PC-3 (cell line): ENCODE measurements at regions not wholly inside any gene's neighbourhood (a gene's known extent, or its start where the extent isn't known, plus 50 kb on each side); places are given as distances from the start of the nearest gene placed in this dataset.

ENCODE experiments used
- ATAC-seq: fragments of 200-7000 bp; cut with Tn5 transposase; 2 replicates; pipeline ENCODE4 v1.9.1; 2020; ENCODE audit warnings: mild to moderate bottlenecking, moderate library complexity
- BruUV-seq: library from RNA; stranded (reverse); fragments of 400-500 nt; replicated peaks from 2 replicates; lab custom pipeline; 2021; lab: Mats Ljungman, UMichigan
- CTCF ChIA-PET: fragments of 300-600 bp; sonication (Branson Sonifier 250); formaldehyde crosslinking; loops from one replicate; lab custom pipeline; 2022; ENCODE audit warnings: antibody characterized with exemption; lab: Charles Lee
- POLR2A ChIA-PET: fragments of 300-600 bp; sonication (Branson Sonifier 250); formaldehyde crosslinking; loops from one replicate; lab custom pipeline; 2022; ENCODE audit warnings: antibody characterized with exemption; ENCODE audit not compliant: unreplicated experiment; lab: Charles Lee
- DNase-seq: peaks from one replicate; pipeline ENCODE4 v3.0.0-alpha.2; 2015
- H2AFZ ChIP-seq: fragments of 300-600 bp; sonication (generic); 2 replicates; pipeline ENCODE4 v1.6.0; 2016; ENCODE audit warnings: antibody characterized with exemption, low read length
- H3F3A ChIP-seq: fragments of 300-600 bp; sonication (generic); one replicate; pipeline ENCODE4 v1.6.0; 2017; ENCODE audit warnings: antibody characterized with exemption, low read length, control low read depth, mild to moderate bottlenecking; ENCODE audit not compliant: unreplicated experiment
- H3K27ac ChIP-seq: fragments of 300-600 bp; sonication (generic); 2 replicates; pipeline ENCODE4 v1.5.1; 2016; ENCODE audit warnings: mild to moderate bottlenecking, low read length
- H3K27me3 ChIP-seq: fragments of 300-600 bp; sonication (generic); 2 replicates; pipeline ENCODE4 v1.6.1; 2016; ENCODE audit warnings: low read length, mixed read lengths
- H3K36me3 ChIP-seq: fragments of 300-600 bp; sonication (generic); 2 replicates; pipeline ENCODE4 v1.6.1; 2016; ENCODE audit warnings: low read depth, mixed run types, low read length, mixed read lengths
- H3K4me1 ChIP-seq: fragments of 300-600 bp; sonication (generic); 2 replicates; pipeline ENCODE4 v1.5.1; 2016; ENCODE audit warnings: low read length; ENCODE audit not compliant: insufficient read depth
- H3K4me2 ChIP-seq: fragments of 300-600 bp; sonication (generic); 2 replicates; pipeline ENCODE4 v1.6.0; 2016; ENCODE audit warnings: low read length
- H3K4me3 ChIP-seq: fragments of 300-600 bp; sonication (generic); 2 replicates; pipeline ENCODE4 v1.5.1; 2016; ENCODE audit warnings: mild to moderate bottlenecking, low read length, mixed read lengths
- H3K79me2 ChIP-seq: fragments of 300-600 bp; sonication (generic); 2 replicates; pipeline ENCODE4 v1.6.1; 2017; ENCODE audit warnings: low read length, mixed read lengths
- H3K9ac ChIP-seq: fragments of 300-600 bp; sonication (generic); 2 replicates; pipeline ENCODE4 v1.6.0; 2016; ENCODE audit warnings: mild to moderate bottlenecking, low read length
- H3K9me2 ChIP-seq: fragments of 300-600 bp; sonication (generic); replicated peaks from 2 replicates; pipeline ENCODE4 v1.6.1; 2016; ENCODE audit warnings: mixed run types, low read length, mixed read lengths
- H3K9me3 ChIP-seq: fragments of 300-600 bp; sonication (generic); 2 replicates; pipeline ENCODE4 v1.6.1; 2016; ENCODE audit warnings: low read length, mixed read lengths
- H4K20me1 ChIP-seq: fragments of 300-600 bp; sonication (generic); 2 replicates; pipeline ENCODE4 v1.6.1; 2016; ENCODE audit warnings: low read length, mixed read lengths
- CTCF ChIP-seq: fragments of 300-600 bp; sonication (generic); conservative IDR thresholded peaks from 2 replicates; pipeline ENCODE4 v1.5.1; 2017; ENCODE audit warnings: antibody characterized with exemption, low read depth, mild to moderate bottlenecking, low read length
- EZH2 ChIP-seq: fragments of 300-600 bp; sonication (generic); IDR thresholded peaks from one replicate; pipeline ENCODE4 v1.6.1; 2017; ENCODE audit warnings: antibody characterized with exemption, mild to moderate bottlenecking, low read length; ENCODE audit not compliant: unreplicated experiment
- EZH2phosphoT487 ChIP-seq: fragments of 300-600 bp; sonication (generic); IDR thresholded peaks from 2 replicates; pipeline ENCODE4 v1.6.1; 2018; ENCODE audit warnings: mild to moderate bottlenecking, antibody characterized with exemption, low read length, borderline replicate concordance
- intact Hi-C: fragments of 100-400 bp; cut with micrococcal nuclease; formaldehyde crosslinking; loops from 2 replicates; pipeline ENCODE4 v1.9.0; 2023

- no peak overlapping the region for H3K4me2 ChIP-seq
- no peaks in the 10 kb centered on the region for H3K27me3 ChIP-seq
- no peak overlapping the region for H3K4me3 ChIP-seq
- H3K9me2 ChIP-seq = no peaks in the 10 kb centered on the region
- H3K79me2 ChIP-seq = no peaks in the 10 kb centered on the region
- no peaks in the 10 kb centered on the region for H3K36me3 ChIP-seq
- no peak overlapping the region for H3K9ac ChIP-seq
- DNase-seq (no peak), ATAC-seq (no peak)
- H3F3A ChIP-seq = no peaks in the 10 kb centered on the region
- no peak for TF ChIP-seq EZH2phosphoT487
- TF ChIP-seq CTCF = no peak
- TF ChIP-seq EZH2 = no peak
- intact Hi-C loops = no loop called here
- H2AFZ ChIP-seq = no peak overlapping the region
- H4K20me1 ChIP-seq = no peaks in the 10 kb centered on the region
- H3K4me1 ChIP-seq = no peaks in the 10 kb centered on the region
- BruUV-seq = no TSS peak
- ChIA-PET POLR2A (no interaction called here), CTCF (no interaction called here)
- no peaks in the 10 kb centered on the region for H3K9me3 ChIP-seq
- no peak overlapping the region for H3K27ac ChIP-seq
Observed at GRCh38 chr3:13715167-13715954, 164.5 kb downstream of the WNT7A start.

GRCh38 chr3:13714251-13714916 lies 165.5 kb downstream of the FBLN2 start:
- Histone ChIP-seq H3K9me2 (no peaks in the 10 kb centered on the region), H3K4me3 (no peak overlapping the region), H3K79me2 (no peaks in the 10 kb centered on the region), H3F3A (no peaks in the 10 kb centered on the region), H4K20me1 (no peaks in the 10 kb centered on the region), H2AFZ (no peak overlapping the region), H3K36me3 (no peaks in the 10 kb centered on the region), H3K27me3 (no peaks in the 10 kb centered on the region), H3K27ac (no peak overlapping the region), H3K4me2 (no peak overlapping the region), H3K9ac (no peak overlapping the region), H3K9me3 (no peaks in the 10 kb centered on the region), H3K4me1 (no peaks in the 10 kb centered on the region)
- TF ChIP-seq CTCF (no peak), EZH2phosphoT487 (no peak), EZH2 (no peak)
- intact Hi-C loops = no loop called here
- DNase-seq = no peak
- POLR2A ChIA-PET = no interaction called here
- no peak for ATAC-seq
- BruUV-seq = no TSS peak
- CTCF ChIA-PET = no interaction called here

- Histone ChIP-seq H3K27ac (no peak overlapping the region), H3F3A (no peaks in the 10 kb centered on the region), H3K36me3 (no peaks in the 10 kb centered on the region), H4K20me1 (no peaks in the 10 kb centered on the region), H3K9ac (no peak overlapping the region), H3K79me2 (no peaks in the 10 kb centered on the region), H3K4me1 (no peaks in the 10 kb centered on the region), H3K4me2 (no peak overlapping the region), H3K9me2 (no peaks in the 10 kb centered on the region), H3K9me3 (no peaks in the 10 kb centered on the region), H3K4me3 (no peak overlapping the region), H3K27me3 (no peaks in the 10 kb centered on the region), H2AFZ (no peak overlapping the region)
- CTCF ChIA-PET = no interaction called here
- TF ChIP-seq EZH2phosphoT487 (no peak), EZH2 (no peak), CTCF (no peak)
- intact Hi-C loops = no loop called here
- POLR2A ChIA-PET = no interaction called here
- no TSS peak for BruUV-seq
- ATAC-seq = no peak
- no peak for DNase-seq
Observed at GRCh38 chr3:13713396-13713795, 164.5 kb downstream of the FBLN2 start.
